Fibroblast of skin of scalp (primary cell): ENCODE measurements at regions not wholly inside any gene's neighbourhood (a gene's known extent, or its start where the extent isn't known, plus 50 kb on each side); places are given as distances from the start of the nearest gene placed in this dataset.
A peak's percentile ranks its signal among the peaks of the same experiment; 100 is the strongest.

ENCODE experiments used
- DNase-seq: peaks from one replicate; pipeline ENCODE4 v3.0.0-alpha.2; 2013

- no peak for DNase-seq
Measured at GRCh38 chr5:74340476-74340875, 300.1 kb downstream of the ENC1 start.

DNA sequence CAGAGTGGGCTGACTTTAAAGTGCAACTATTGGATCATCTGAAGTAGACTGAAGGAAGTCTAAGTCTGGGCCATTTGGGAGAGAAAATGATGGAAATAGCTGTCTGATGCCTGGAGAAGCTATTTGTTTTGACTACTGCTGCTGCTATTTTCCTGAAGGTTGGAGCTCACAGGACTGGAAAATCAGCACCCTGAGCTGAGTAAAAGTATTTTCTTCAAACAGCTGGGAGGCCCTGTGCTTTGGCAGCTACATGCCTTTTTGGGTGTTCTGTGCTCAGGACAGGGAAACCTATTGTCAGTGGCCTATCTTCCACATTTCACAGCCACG lies 302.6 kb downstream of the ENC1 start:
- DNase-seq = no peak

GRCh38 chr5:74337254-74337983 lies 303.1 kb downstream of the ENC1 start:
- no peak for DNase-seq

GRCh38 chr5:74336297-74336696 lies 304.2 kb downstream of the ENC1 start:
- no peak for DNase-seq

DNA sequence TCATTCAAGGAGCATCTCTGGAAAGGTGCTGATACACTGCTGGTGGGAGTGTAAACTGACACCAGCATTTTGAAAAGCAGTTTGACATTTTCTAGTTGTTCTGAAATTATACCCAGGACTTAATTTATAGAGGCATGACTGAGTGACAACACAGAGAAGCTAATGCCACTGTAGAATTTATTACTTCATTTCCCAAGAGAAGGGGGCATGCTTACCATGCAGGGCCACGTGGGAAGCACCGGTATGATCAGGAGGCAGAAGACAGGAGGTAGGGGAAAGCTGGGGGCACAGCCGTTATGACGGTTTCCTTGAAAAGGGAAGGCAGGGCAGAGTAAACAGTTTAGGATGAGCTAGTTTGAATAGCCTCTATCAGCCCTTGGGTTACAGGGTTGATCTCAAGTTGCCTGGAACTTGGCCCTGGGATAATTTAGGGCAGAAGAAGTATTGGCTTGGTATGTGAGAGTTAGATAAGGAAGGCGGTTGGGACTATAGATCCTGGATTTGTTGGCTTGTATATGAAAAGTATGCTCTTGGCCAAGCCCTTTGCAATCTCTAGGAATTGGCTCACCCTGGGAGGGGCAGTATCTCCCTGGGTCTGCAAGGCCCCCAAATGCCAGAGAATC lies 305.7 kb downstream of the ENC1 start:
- DNase-seq = no peak

DNA sequence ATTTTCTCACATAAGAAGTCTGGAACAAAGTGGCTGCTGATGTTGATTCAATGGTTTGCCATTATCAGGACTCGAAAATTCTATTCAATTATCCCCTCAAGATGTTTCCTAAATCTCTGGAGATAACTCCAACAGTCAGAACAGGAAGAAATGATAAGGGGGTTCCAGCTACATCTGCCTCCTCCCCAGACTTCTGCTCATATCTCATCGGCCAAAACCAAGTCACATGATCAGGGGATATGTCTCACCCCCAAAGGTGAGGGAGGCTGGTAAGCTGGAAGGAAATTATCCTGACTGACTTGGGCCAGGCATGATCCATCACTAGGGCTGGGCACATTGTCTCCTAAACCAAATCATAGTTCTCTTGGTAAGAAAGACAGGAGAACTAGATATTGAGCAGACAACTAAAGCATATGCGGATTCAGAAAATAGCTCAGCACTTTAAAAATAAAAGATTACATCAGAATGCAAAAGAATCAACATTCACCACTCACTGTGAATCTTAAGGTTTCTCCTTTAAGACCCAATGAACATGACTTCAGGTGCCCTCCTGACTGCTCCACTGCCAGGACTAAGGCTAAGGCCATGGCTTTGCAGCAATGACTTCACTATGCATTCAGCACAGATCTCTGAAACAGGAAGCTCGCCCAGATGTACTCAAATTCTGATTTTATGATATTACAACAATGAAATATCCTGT lies 306.3 kb downstream of the ENC1 start:
- no peak for DNase-seq

GRCh38 chr5:74333430-74333829 lies 307.1 kb downstream of the ENC1 start:
- no peak for DNase-seq

DNA sequence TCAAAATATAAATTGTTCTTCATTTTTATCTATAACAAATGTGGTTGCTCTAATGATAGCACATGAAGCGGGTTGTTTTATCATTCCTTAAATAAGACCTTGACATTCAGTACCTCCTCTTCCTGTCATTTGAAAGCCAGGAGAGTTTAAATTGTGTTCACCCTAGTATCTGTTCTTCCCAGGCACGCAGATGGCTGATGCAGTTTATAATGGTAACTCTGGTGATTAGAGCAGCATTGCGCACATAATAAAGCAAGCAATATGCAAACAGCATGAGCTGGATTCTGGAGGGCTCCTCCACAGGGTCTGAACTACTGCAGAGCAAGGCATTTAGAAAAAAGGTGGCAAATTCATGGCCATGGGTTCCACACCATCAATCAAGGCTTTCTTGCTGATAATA lies 307.8 kb downstream of the ENC1 start:
- DNase-seq = no peak

GRCh38 chr5:74332006-74332405 lies 308.5 kb downstream of the ENC1 start:
- no peak for DNase-seq

DNA sequence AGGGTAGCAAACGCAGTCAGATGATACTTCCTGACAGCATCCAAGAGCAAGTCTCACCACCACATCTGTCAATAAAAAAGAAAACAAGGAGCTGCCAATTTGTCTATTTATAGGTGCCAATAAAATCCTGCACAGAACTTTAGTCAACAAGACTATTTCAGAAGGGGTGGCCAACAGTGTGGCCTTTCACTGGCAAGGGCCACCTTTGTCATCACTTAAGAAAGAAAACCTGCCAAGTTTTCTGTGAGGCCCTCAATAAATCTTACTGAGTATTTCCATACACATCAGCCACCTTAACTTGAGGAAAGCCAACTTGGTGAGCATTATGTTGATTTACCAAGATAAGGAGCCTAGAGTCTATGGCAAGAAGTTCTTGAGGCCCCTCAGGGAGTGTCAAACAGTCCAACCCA lies 312.3 kb downstream of the ENC1 start:
- no peak for DNase-seq

DNA sequence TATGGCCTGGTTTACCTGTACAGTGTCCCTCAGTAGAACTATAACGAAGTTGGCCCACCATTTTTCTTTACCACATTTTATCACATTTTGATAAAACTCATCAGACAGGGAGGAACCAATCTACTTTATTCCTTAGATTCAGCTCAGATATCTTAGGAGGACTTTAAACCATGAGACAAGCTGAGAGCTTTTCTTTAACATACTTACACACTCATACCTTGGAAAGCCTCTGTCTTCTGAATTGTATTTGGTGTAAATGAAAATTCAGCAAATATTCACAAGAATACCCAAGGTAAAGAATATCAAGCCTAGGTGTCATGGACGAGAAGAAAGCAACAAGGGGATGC lies 313.2 kb downstream of the ENC1 start:
- DNase-seq = no peak

- DNase-seq = peak; percentile 85
Measured at GRCh38 chr5:74326571-74327338, 313.8 kb downstream of the ENC1 start.

DNA sequence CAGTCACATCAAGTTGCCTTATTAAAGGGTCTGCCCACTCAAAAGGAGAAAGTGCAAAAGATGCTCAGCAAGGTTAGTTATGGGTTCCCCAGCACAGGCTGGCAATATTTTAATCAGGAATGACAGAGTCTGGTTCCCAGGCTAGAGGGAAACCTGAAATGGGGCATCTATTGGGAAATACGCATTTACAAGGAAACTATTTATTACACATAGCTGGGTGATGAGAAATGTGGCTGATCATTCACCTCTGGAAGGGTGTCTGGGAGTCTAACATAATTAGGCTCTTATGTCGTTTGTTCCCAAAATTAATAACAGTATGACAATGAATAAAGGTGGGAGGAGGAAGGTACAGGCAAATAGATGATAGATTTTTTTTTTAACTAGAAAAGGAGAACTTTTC lies 314.7 kb downstream of the ENC1 start:
- no peak for DNase-seq

DNA sequence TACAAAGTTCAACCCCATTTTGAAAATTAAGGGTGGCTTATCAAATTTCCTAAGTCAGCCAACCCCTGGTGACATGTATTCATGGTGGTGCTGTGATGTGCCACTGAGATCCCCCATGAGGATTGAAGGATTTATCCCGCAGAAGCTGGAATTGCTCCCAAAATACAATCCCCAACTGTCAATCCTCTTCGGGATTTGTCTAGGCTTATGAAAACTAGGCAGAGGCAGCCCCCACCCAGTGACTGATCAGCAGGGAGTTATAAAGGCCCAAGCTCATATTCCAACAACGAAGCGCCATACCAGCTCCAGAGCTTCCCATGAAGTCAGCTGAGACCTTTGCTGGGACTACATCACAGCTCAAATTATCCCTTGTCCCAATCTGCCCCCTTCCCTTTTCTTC lies 316.0 kb downstream of the ENC1 start:
- no peak for DNase-seq

GRCh38 chr5:74322944-74323343 lies 317.6 kb downstream of the ENC1 start:
- no peak for DNase-seq

DNA sequence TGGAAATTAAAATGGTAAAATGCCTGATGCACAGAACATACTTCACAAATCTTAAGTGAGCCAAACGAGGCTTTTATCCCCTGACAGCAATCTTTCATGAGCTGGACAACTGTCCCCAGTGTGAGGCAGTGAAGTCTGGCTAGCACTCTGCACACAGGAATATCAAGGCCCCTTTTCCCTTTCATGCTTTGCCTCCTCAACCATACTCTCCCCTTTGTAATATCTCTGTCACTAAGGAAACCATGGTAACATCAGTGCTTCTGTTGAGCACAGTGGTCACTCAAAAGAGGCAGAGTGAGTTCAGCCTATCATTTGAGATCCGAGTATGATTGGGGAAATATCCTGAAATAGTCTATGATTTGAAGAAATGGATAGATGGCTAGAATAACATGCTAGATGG lies 318.3 kb downstream of the ENC1 start:
- DNase-seq = no peak

DNA sequence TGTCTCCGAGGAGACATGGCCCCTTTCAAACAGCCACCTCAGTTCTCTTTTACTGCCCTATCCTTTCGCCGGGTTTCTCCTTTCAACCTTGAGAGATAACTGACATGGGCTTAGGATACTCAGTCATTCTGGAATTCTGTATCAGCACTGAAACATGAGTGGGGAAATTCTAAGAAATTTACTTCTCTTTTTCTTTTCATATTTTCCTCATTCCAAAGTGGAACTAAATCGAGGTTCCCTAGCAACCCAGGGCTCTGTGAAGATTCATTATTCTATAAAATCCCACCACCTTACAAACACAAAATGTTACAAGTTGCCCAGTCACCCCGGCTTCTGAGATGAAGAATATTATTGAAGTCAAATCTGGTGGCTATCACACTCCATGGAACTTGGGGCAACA lies 319.2 kb downstream of the ENC1 start:
- no peak for DNase-seq

GRCh38 chr5:74320526-74320925 lies 320.0 kb downstream of the ENC1 start:
- no peak for DNase-seq

DNA sequence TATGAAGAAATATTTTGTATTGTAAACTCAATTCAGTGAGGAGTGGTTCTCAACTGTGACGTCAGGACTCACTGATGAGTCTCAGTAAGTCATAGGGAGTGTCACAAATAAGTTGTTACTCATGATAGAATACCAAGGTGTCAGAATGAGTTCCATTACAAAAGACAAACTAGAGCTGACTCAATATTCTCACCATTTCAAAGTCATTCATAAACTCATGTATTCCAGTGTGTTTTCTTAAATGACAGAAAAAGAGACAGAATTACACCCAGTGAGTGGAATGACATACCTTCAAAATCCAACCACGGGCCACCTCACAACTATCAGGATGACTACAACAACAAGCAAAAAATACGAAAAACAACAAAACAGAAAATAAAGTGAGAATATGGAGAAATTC lies 321.5 kb downstream of the ENC1 start:
- no peak for DNase-seq

GRCh38 chr5:74316064-74316603 lies 324.4 kb downstream of the ENC1 start:
- peak; percentile 91 for DNase-seq

DNA sequence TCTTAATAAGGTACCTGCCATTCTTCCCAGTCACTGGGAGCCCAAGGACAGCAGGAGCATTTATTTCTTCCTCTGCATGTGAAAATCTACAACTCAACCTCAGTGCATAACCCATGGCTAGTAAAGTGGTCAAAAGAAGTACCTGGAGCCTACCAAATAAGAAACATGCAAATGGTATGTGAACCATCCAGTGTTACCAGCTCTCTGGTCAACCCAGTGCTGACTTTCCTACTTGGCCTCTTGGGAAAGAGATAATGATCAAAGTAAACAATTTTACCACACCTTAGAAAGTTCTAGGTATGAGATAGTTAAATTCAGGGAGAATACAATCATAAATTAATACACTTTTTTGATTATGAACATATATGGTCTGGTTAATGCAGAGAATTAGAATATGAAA lies 325.6 kb downstream of the ENC1 start:
- no peak for DNase-seq

DNA sequence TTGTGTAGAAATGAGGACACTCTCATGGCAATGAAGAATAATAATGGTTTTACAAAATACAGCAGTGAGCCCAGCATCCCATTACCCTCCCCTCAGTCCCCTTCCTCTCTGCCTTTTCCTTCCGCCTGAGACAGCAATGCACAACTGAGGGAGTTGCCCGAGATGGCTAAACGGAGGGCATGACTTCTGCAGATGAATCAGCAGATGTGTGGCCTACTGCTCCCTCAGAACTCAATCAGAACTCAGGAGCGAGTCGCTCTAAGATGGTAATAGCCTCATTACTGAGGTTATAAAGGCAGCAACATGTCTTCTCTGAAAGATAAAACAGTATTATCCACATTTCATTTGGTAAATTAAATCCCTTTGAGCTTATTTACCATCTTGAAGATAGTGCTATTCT lies 326.6 kb downstream of the ENC1 start:
- no peak for DNase-seq

GRCh38 chr5:74312746-74313145 lies 327.8 kb downstream of the ENC1 start:
- peak; percentile 42 for DNase-seq
